K562 (cell line): ENCODE measurements at regions not wholly inside any gene's neighbourhood (a gene's known extent, or its start where the extent isn't known, plus 50 kb on each side); places are given as distances from the start of the nearest gene placed in this dataset.

ENCODE experiments used
- ATAC-seq: fragments of 200-7000 bp; cut with Tn5 transposase; 3 replicates; pipeline ENCODE4 v1.9.1; 2020; ENCODE audit warnings: moderate library complexity
- BruUV-seq: library from RNA; stranded (reverse); fragments of 400-500 nt; replicated peaks from 2 replicates; lab custom pipeline; 2021; lab: Mats Ljungman, UMichigan
- CTCF ChIA-PET: fragments of 300-600 bp; formaldehyde crosslinking; extraction: SDS; loops from one replicate; lab custom pipeline; 2021; ENCODE audit warnings: low intra/inter-chr PET ratio; lab: Yijun Ruan, JAX
- POLR2A ChIA-PET: fragments of 300-600, 350-650 bp; sonication (Branson Sonifier 250); formaldehyde crosslinking; extraction: SDS; loops from one replicate; lab custom pipeline; 2021; ENCODE audit warnings: antibody characterized with exemption, inconsistent platforms; lab: Yijun Ruan, JAX
- DNase-seq, 4 experiments: peaks; one replicate each; pipeline versions ENCODE4 v3.0.0 to v3.0.0-alpha.2; 2011 to 2018; ENCODE audit warnings: low spot score in 3 of 4, mixed read lengths in 3 of 4; ENCODE audit errors: extremely low read depth in 1 of 4
- FAIRE-seq: peaks from 2 replicates; lab custom pipeline; 2011; peaks lifted over from hg19 to GRCh38; lab: Jason Lieb, UNC
- H2AFZ ChIP-seq: 2 replicates; pipeline ENCODE4 v1.6.0; 2011; ENCODE audit warnings: low read depth, low read length, control low read depth, inconsistent platforms
- H3K27ac ChIP-seq: fragments of 200-600 bp; 3 replicates; pipeline ENCODE4 v1.8.0; 2011; ENCODE audit warnings: low read depth, mild to moderate bottlenecking, control low read depth, inconsistent platforms, low read length, moderate library complexity, mixed read lengths; ENCODE audit errors: extremely low read depth
- H3K27me3 ChIP-seq, 2 experiments: fragments of 300-600 bp in 1 of 2; 2 replicates in 1 of 2; 3 replicates in 1 of 2; pipeline versions ENCODE4 v1.6.0 to v1.8.0; 2011; ENCODE audit warnings: inconsistent platforms in 2 of 2, low read length in 2 of 2, mild to moderate bottlenecking in 1 of 2, mixed read lengths in 1 of 2, moderate library complexity in 1 of 2; ENCODE audit not compliant: control insufficient read depth in 2 of 2, insufficient read depth in 2 of 2
- H3K36me3 ChIP-seq: fragments of 300-600 bp; 3 replicates; pipeline ENCODE4 v1.8.0; 2011; ENCODE audit warnings: mild to moderate bottlenecking, low read length, inconsistent platforms; ENCODE audit not compliant: control insufficient read depth, insufficient read depth
- H3K4me1 ChIP-seq, 2 experiments: fragments of 200-600 bp in 1 of 2; replicated peaks in 1 of 2; 2 replicates in 1 of 2; 3 replicates in 1 of 2; pipeline versions ENCODE4 v1.5.1 to v1.8.0; 2011; ENCODE audit warnings: inconsistent platforms in 2 of 2, low read length in 2 of 2, mild to moderate bottlenecking in 1 of 2, mixed read lengths in 1 of 2, moderate library complexity in 1 of 2; ENCODE audit not compliant: control insufficient read depth in 2 of 2, insufficient read depth in 2 of 2
- H3K4me2 ChIP-seq: 2 replicates; pipeline ENCODE4 v1.6.1; 2011; ENCODE audit warnings: low read length, control low read depth, inconsistent platforms, mixed read lengths; ENCODE audit not compliant: insufficient read depth
- H3K4me3 ChIP-seq: fragments of 200-600 bp; sonication (generic), shearing (Covaris generic); 2 replicates; pipeline ENCODE4 v1.5.1; 2016; ENCODE audit warnings: control low read depth, inconsistent platforms
- H3K79me2 ChIP-seq: fragments of 200-600 bp; 3 replicates; pipeline ENCODE4 v1.8.0; 2011; ENCODE audit warnings: low read length, inconsistent platforms; ENCODE audit not compliant: control insufficient read depth, insufficient read depth
- H3K9ac ChIP-seq, 2 experiments: 2 replicates each; pipeline versions ENCODE4 v1.6.0 to v1.6.1; 2011; ENCODE audit warnings: low read depth in 2 of 2, low read length in 2 of 2, control low read depth in 1 of 2, inconsistent platforms in 1 of 2, mild to moderate bottlenecking in 1 of 2, mixed read lengths in 1 of 2; ENCODE audit not compliant: insufficient read depth in 1 of 2
- H3K9me1 ChIP-seq: one replicate; pipeline ENCODE4 v1.6.0; 2011; ENCODE audit warnings: inconsistent platforms, mild to moderate bottlenecking, low read length, moderate library complexity; ENCODE audit not compliant: control insufficient read depth, insufficient read depth
- H3K9me3 ChIP-seq: replicated peaks from 2 replicates; pipeline ENCODE4 v1.5.1; 2011; ENCODE audit warnings: low read depth, low read length, inconsistent platforms; ENCODE audit not compliant: control insufficient read depth, insufficient read depth
- H4K20me1 ChIP-seq: replicated peaks from 2 replicates; pipeline ENCODE4 v1.6.1; 2011; ENCODE audit warnings: low read length, inconsistent platforms, mixed read lengths; ENCODE audit not compliant: control insufficient read depth, insufficient read depth
- CBFA2T3 ChIP-seq: fragments of 450-650 bp; IDR thresholded peaks from 2 replicates; pipeline ENCODE4 v1.6.1; 2017
- ERF ChIP-seq: fragments of 450-650 bp; formaldehyde crosslinking; IDR thresholded peaks from 2 replicates; pipeline ENCODE4 v1.4.0; 2020; ENCODE audit warnings: mild to moderate bottlenecking, mixed read lengths
- ETS2 ChIP-seq: IDR thresholded peaks from 2 replicates; pipeline ENCODE4 v1.6.1; 2016; ENCODE audit warnings: borderline replicate concordance, missing genetic modification characterization, mild to moderate bottlenecking, moderate library complexity, missing compliant biosample characterization; ENCODE audit not compliant: poor library complexity, severe bottlenecking
- FOXK2 ChIP-seq, 2 experiments: fragments of 450-650 bp; IDR thresholded peaks in 1 of 2; conservative IDR thresholded peaks in 1 of 2; 2 replicates each; pipeline ENCODE4 v1.6.1; 2016; ENCODE audit warnings: low read depth in 2 of 2, mild to moderate bottlenecking in 1 of 2
- HDAC3 ChIP-seq: fragments of 450-650 bp; IDR thresholded peaks from 2 replicates; pipeline ENCODE4 v1.6.1; 2018; ENCODE audit warnings: borderline replicate concordance, mild to moderate bottlenecking, moderate library complexity; ENCODE audit not compliant: partially characterized antibody
- HNRNPL ChIP-seq: fragments of 200-400 bp; formaldehyde crosslinking; IDR thresholded peaks from 2 replicates; pipeline ENCODE4 v1.6.1; 2017; ENCODE audit warnings: low read depth, mild to moderate bottlenecking, low read length
- NR4A1 ChIP-seq, 2 experiments: fragments of 250-450 bp in 1 of 2; fragments of 450-650 bp in 1 of 2; sonication (Bioruptor Pico) in 1 of 2; IDR thresholded peaks; 2 replicates each; pipeline versions ENCODE4 v1.4.0 to v1.6.1; 2016 to 2020; ENCODE audit warnings: mild to moderate bottlenecking in 2 of 2, missing compliant biosample characterization in 1 of 2, missing genetic modification characterization in 1 of 2, moderate library complexity in 1 of 2
- PHF8 ChIP-seq: fragments of 200-600 bp; sonication (generic); IDR thresholded peaks from 2 replicates; pipeline ENCODE4 v1.6.1; 2012; ENCODE audit warnings: mixed run types, mild to moderate bottlenecking, inconsistent platforms, low read length, moderate library complexity, borderline replicate concordance
- TCF7L2 ChIP-seq: fragments of 150-350 bp; IDR thresholded peaks from 2 replicates; pipeline ENCODE4 v1.6.1; 2016; ENCODE audit warnings: low read depth, mild to moderate bottlenecking, low read length, moderate library complexity
- THAP7 ChIP-seq: fragments of 250-450 bp; sonication (Bioruptor Pico); IDR thresholded peaks from 2 replicates; pipeline ENCODE4 v1.5.0; 2021
- WGBS: fragments of 100-300 bp; shearing (Covaris generic); methylation state at CpG from one replicate; pipeline ENCODE4 v1.1.6; 2016; ENCODE audit warnings: low coverage, mixed read lengths; ENCODE audit not compliant: insufficient coverage; ENCODE audit errors: missing lambda C conversion rate; 5-methylcytosine and 5-hydroxymethylcytosine counted together
- in situ Hi-C: fragments of 300-500 bp; cut with MboI; formaldehyde crosslinking; loops from 4 replicates; pipeline ENCODE4 v1.15.0; 2018; ENCODE audit warnings: inconsistent platforms, mixed read lengths
- intact Hi-C: fragments of 100-400 bp; cut with micrococcal nuclease; formaldehyde crosslinking; loops from 2 replicates; pipeline ENCODE4 v1.14.2; 2022

- TF ChIP-seq HNRNPL (no peak), HDAC3 (no peak), FOXK2 (conservative IDR thresholded peaks at IDR 0.05 in 1 of 2, IDR thresholded peaks at IDR 0.05 in 1 of 2; ENCODE audit: low read depth in 2 of 2) (no peak), ETS2 (tag) (no peak), TCF7L2 (no peak), ERF (CRISPR knock-in tag) (no peak), PHF8 (no peak), NR4A1 (CRISPR knock-in tag; IDR thresholded peaks at IDR 0.05) (no peak), NR4A1 (tag; IDR thresholded peaks at IDR 0.05) (no peak)
Observed at GRCh38 chr7:142355328-142355727, 97.5 kb upstream of the PRSS58 start (continued).

GRCh38 chr7:142353147-142354060 is 95.5 kb upstream of the PRSS58 start:
- H2AFZ ChIP-seq: no peak overlapping the region
- H3K9me3 ChIP-seq: no peaks in the 10 kb centered on the region
- no peaks in the 10 kb centered on the region for H3K36me3 ChIP-seq
- ATAC-seq (no peak), FAIRE-seq (no peak), DNase-seq (no peak)
- in situ Hi-C loops: no loop called here
- H3K9ac ChIP-seq: no peak overlapping the region
- H4K20me1 ChIP-seq: no peaks in the 10 kb centered on the region
- H3K27ac ChIP-seq: no peak overlapping the region
- H3K9me1 ChIP-seq: no peaks in the 10 kb centered on the region
- no peak overlapping the region for H3K4me2 ChIP-seq
- ChIA-PET POLR2A (no interaction called here), CTCF (no interaction called here)
- H3K27me3 ChIP-seq: peaks cover 0 to 21% of the 10 kb centered on the region in 2 experiments; a peak in 1 of 5 replicates
- intact Hi-C loops: no loop called here
- no peak for TF ChIP-seq THAP7
- TF ChIP-seq CBFA2T3: no peak
- H3K4me1 ChIP-seq: no peaks in the 10 kb centered on the region
- BruUV-seq: no TSS peak
- 3% methylated on average over 15 of the region's 15 CpGs for WGBS
- H3K4me3 ChIP-seq: no peak overlapping the region
- H3K79me2 ChIP-seq: no peaks in the 10 kb centered on the region
